ENCODE measurements at regions not wholly inside any gene's neighbourhood (a gene's known extent, or its start where the extent isn't known, plus 50 kb on each side); places are given as distances from the start of the nearest gene placed in this dataset.

DNA sequence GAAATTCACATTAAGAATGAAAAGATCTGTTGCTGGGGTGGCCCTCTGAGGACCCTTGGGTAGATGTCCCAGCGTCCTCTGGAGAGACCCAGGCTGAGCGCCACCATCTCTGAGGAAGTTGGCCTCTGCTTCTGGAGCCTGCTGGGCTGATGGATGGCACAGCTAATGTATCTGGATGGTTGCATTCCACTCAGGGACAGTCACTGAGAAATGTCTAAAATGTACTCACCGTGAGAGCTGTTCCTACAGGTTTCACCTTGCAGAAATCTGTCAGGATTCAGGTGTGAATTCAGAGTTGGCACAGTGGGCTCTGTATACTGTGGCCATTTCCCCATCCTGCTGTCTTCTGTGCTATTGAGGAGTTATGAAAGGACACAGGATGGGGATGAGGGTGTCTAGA lies 247.2 kb downstream of the AACS start:
- no peak for TF ChIP-seq POLR2AphosphoS5 (IDR thresholded peaks at IDR 0.05)
- no peak for TF ChIP-seq POLR2A (IDR thresholded peaks at IDR 0.05)
- TF ChIP-seq, protein P1, sequence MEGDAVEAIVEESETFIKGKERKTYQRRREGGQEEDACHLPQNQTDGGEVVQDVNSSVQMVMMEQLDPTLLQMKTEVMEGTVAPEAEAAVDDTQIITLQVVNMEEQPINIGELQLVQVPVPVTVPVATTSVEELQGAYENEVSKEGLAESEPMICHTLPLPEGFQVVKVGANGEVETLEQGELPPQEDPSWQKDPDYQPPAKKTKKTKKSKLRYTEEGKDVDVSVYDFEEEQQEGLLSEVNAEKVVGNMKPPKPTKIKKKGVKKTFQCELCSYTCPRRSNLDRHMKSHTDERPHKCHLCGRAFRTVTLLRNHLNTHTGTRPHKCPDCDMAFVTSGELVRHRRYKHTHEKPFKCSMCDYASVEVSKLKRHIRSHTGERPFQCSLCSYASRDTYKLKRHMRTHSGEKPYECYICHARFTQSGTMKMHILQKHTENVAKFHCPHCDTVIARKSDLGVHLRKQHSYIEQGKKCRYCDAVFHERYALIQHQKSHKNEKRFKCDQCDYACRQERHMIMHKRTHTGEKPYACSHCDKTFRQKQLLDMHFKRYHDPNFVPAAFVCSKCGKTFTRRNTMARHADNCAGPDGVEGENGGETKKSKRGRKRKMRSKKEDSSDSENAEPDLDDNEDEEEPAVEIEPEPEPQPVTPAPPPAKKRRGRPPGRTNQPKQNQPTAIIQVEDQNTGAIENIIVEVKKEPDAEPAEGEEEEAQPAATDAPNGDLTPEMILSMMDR (IDR thresholded peaks at IDR 0.05 in 8 of 11, conservative IDR thresholded peaks at IDR 0.05 in 3 of 11) = no peak
